SJCRH30 (cell line): ENCODE measurements at regions not wholly inside any gene's neighbourhood (a gene's known extent, or its start where the extent isn't known, plus 50 kb on each side); places are given as distances from the start of the nearest gene placed in this dataset.
"Not testable (repeated sequence)": the region's sequence is repeated elsewhere in the genome, so short reads cannot be mapped to it uniquely, and the experiment has no call there.

Source experiments
- DNase-seq, 2 experiments: peaks; one replicate each; pipeline ENCODE4 v3.0.0-alpha.2; 2015 to 2020
- H3K27ac ChIP-seq: fragments of 250-450 bp; sonication (Bioruptor Pico); 2 replicates; pipeline ENCODE4 v1.5.1; 2020; ENCODE audit warnings: mild to moderate bottlenecking, moderate library complexity
- H3K27me3 ChIP-seq: fragments of 250-450 bp; sonication (Bioruptor Pico); 2 replicates; pipeline ENCODE4 v1.5.1; 2020; ENCODE audit warnings: mild to moderate bottlenecking, moderate library complexity
- H3K36me3 ChIP-seq: fragments of 250-450 bp; sonication (Bioruptor Pico); 2 replicates; pipeline ENCODE4 v1.5.1; 2020; ENCODE audit warnings: mild to moderate bottlenecking, moderate library complexity
- H3K4me1 ChIP-seq: fragments of 250-450 bp; sonication (Bioruptor Pico); 2 replicates; pipeline ENCODE4 v1.5.1; 2020; ENCODE audit warnings: mild to moderate bottlenecking, moderate library complexity
- H3K4me3 ChIP-seq: fragments of 250-450 bp; sonication (Bioruptor Pico); 2 replicates; pipeline ENCODE4 v1.5.1; 2020; ENCODE audit warnings: mild to moderate bottlenecking, moderate library complexity
- H3K9me3 ChIP-seq: fragments of 250-450 bp; sonication (Bioruptor Pico); replicated peaks from 2 replicates; pipeline ENCODE4 v1.5.1; 2020; ENCODE audit warnings: mild to moderate bottlenecking, moderate library complexity

GRCh38 chr5:124987786-124988185, 241.3 kb upstream of the ZNF608 start:
- not testable (repeated sequence) for H3K36me3 ChIP-seq, DNase-seq, H3K4me3 ChIP-seq, H3K4me1 ChIP-seq, H3K27me3 ChIP-seq, H3K27ac ChIP-seq, H3K9me3 ChIP-seq

- no peaks in the 10 kb centered on the region for H3K27me3 ChIP-seq
- DNase-seq = no peak
Observed at GRCh38 chr5:124990723-124991122, 244.3 kb upstream of the ZNF608 start.

GRCh38 chr5:124995421-124995820, 249.0 kb upstream of the ZNF608 start:
- no peak for DNase-seq
- H3K27ac ChIP-seq = no peak overlapping the region
- no peak overlapping the region for H3K4me3 ChIP-seq

More at GRCh38 chr5:124990723-124991122, 244.3 kb upstream of the ZNF608 start:
- peaks cover 5% of the 10 kb centered on the region; the same call in 1 of the 2 replicates for H3K4me1 ChIP-seq
- H3K27ac ChIP-seq = no peak overlapping the region
- no peaks in the 10 kb centered on the region for H3K36me3 ChIP-seq
- no peak overlapping the region for H3K4me3 ChIP-seq
- H3K9me3 ChIP-seq = 0 out of 2 replicates have a peak, but pooled peaks cover 6% of the 10 kb centered on the region

GRCh38 chr5:124996023-124996763, 249.8 kb upstream of the ZNF608 start:
- H3K27ac ChIP-seq = no peak overlapping the region; the same call in 1 of the 2 replicates

More at GRCh38 chr5:124995421-124995820, 249.0 kb upstream of the ZNF608 start:
- Histone ChIP-seq H3K9me3 (no peaks in the 10 kb centered on the region), H3K27me3 (no peaks in the 10 kb centered on the region), H3K4me1 (peaks cover 16% of the 10 kb centered on the region; the same call in 1 of the 2 replicates), H3K36me3 (no peaks in the 10 kb centered on the region)

GRCh38 chr5:124996764-124997077, 250.3 kb upstream of the ZNF608 start:
- DNase-seq = no peak
- Histone ChIP-seq H3K27me3 (no peaks in the 10 kb centered on the region), H3K27ac (no peak overlapping the region), H3K36me3 (no peaks in the 10 kb centered on the region), H3K9me3 (no peaks in the 10 kb centered on the region), H3K4me3 (no peak overlapping the region), H3K4me1 (peaks cover 16% of the 10 kb centered on the region; the same call in 1 of the 2 replicates)

More at GRCh38 chr5:124996023-124996763, 249.8 kb upstream of the ZNF608 start:
- Histone ChIP-seq H3K36me3 (no peaks in the 10 kb centered on the region), H3K4me1 (peaks cover 16% of the 10 kb centered on the region; the same call in 1 of the 2 replicates), H3K9me3 (no peaks in the 10 kb centered on the region), H3K27me3 (no peaks in the 10 kb centered on the region), H3K4me3 (no peak overlapping the region)
- DNase-seq = no peak

- no peaks in the 10 kb centered on the region for H3K9me3 ChIP-seq
- no peak overlapping the region for H3K27ac ChIP-seq
- no peak overlapping the region for H3K4me3 ChIP-seq
- no peak for DNase-seq
- peaks cover 16% of the 10 kb centered on the region; the same call in 1 of the 2 replicates for H3K4me1 ChIP-seq
- no peaks in the 10 kb centered on the region for H3K36me3 ChIP-seq
- H3K27me3 ChIP-seq = no peaks in the 10 kb centered on the region
Observed at GRCh38 chr5:124997186-124997893, 250.9 kb upstream of the ZNF608 start.

GRCh38 chr5:124998520-124998919, 252.1 kb upstream of the ZNF608 start:
- no peaks in the 10 kb centered on the region for H3K36me3 ChIP-seq
- no peak overlapping the region for H3K4me3 ChIP-seq
- no peaks in the 10 kb centered on the region for H3K27me3 ChIP-seq
- DNase-seq = no peak
- H3K4me1 ChIP-seq = peaks cover 16% of the 10 kb centered on the region; the same call in 1 of the 2 replicates
- H3K27ac ChIP-seq = no peak overlapping the region
- H3K9me3 ChIP-seq = no peaks in the 10 kb centered on the region

GRCh38 chr5:125002727-125003598, 256.5 kb upstream of the ZNF608 start:
- no peaks in the 10 kb centered on the region for H3K27me3 ChIP-seq
- H3K4me1 ChIP-seq = no peaks in the 10 kb centered on the region
- no peaks in the 10 kb centered on the region for H3K9me3 ChIP-seq
- no peaks in the 10 kb centered on the region for H3K36me3 ChIP-seq
- no peak overlapping the region for H3K4me3 ChIP-seq
- DNase-seq = no peak
- no peak overlapping the region for H3K27ac ChIP-seq

GRCh38 chr5:125004009-125004408, 257.6 kb upstream of the ZNF608 start:
- Histone ChIP-seq H3K4me3 (no peak overlapping the region), H3K27ac (no peak overlapping the region), H3K4me1 (no peaks in the 10 kb centered on the region), H3K36me3 (no peaks in the 10 kb centered on the region), H3K9me3 (no peaks in the 10 kb centered on the region), H3K27me3 (no peaks in the 10 kb centered on the region)
- no peak for DNase-seq

- no peak for DNase-seq
- Histone ChIP-seq H3K4me3 (no peak overlapping the region), H3K36me3 (no peaks in the 10 kb centered on the region), H3K27ac (no peak overlapping the region), H3K4me1 (no peaks in the 10 kb centered on the region), H3K9me3 (no peaks in the 10 kb centered on the region), H3K27me3 (no peaks in the 10 kb centered on the region)
Observed at GRCh38 chr5:125005266-125005665, 258.8 kb upstream of the ZNF608 start.

- Histone ChIP-seq H3K36me3 (no peaks in the 10 kb centered on the region), H3K27ac (no peak overlapping the region)
- peak in 1 of 2 experiments; percentile 23 for DNase-seq
Observed at GRCh38 chr5:125006011-125006685, 259.7 kb upstream of the ZNF608 start.

GRCh38 chr5:125010356-125010755, 263.9 kb upstream of the ZNF608 start:
- DNase-seq = no peak
- Histone ChIP-seq H3K4me3 (no peak overlapping the region), H3K4me1 (no peaks in the 10 kb centered on the region), H3K9me3 (no peaks in the 10 kb centered on the region), H3K27ac (no peak overlapping the region), H3K36me3 (no peaks in the 10 kb centered on the region), H3K27me3 (no peaks in the 10 kb centered on the region)

More at GRCh38 chr5:125006011-125006685, 259.7 kb upstream of the ZNF608 start:
- no peaks in the 10 kb centered on the region for H3K4me1 ChIP-seq
- no peaks in the 10 kb centered on the region for H3K27me3 ChIP-seq
- H3K4me3 ChIP-seq = no peak overlapping the region
- no peaks in the 10 kb centered on the region for H3K9me3 ChIP-seq

GRCh38 chr5:125011014-125011413, 264.6 kb upstream of the ZNF608 start:
- no peaks in the 10 kb centered on the region for H3K27me3 ChIP-seq
- H3K9me3 ChIP-seq = no peaks in the 10 kb centered on the region
- no peaks in the 10 kb centered on the region for H3K4me1 ChIP-seq
- no peak for DNase-seq
- no peaks in the 10 kb centered on the region for H3K36me3 ChIP-seq
- H3K27ac ChIP-seq = no peak overlapping the region
- no peak overlapping the region for H3K4me3 ChIP-seq

GRCh38 chr5:125011419-125011818, 265.0 kb upstream of the ZNF608 start:
- H3K4me1 ChIP-seq = no peaks in the 10 kb centered on the region

More at GRCh38 chr5:125011419-125011818, 265.0 kb upstream of the ZNF608 start:
- Histone ChIP-seq H3K36me3 (no peaks in the 10 kb centered on the region), H3K27ac (no peak overlapping the region), H3K9me3 (no peaks in the 10 kb centered on the region), H3K4me3 (no peak overlapping the region), H3K27me3 (no peaks in the 10 kb centered on the region)
- DNase-seq = no peak
